Epithelial cell of proximal tubule (primary cell): ENCODE measurements at regions not wholly inside any gene's neighbourhood (a gene's known extent, or its start where the extent isn't known, plus 50 kb on each side); places are given as distances from the start of the nearest gene placed in this dataset.

Experiments used
- DNase-seq: peaks from one replicate; pipeline ENCODE4 v3.0.0-alpha.2; 2011; ENCODE audit warnings: low read depth
- H3K4me3 ChIP-seq: 2 replicates; pipeline ENCODE4 v1.5.1; 2011; ENCODE audit warnings: low read depth, mild to moderate bottlenecking, low read length
- CTCF ChIP-seq: conservative IDR thresholded peaks from 2 replicates; pipeline ENCODE4 v1.5.1; 2012; ENCODE audit warnings: low read depth, mild to moderate bottlenecking, low read length

- TF ChIP-seq CTCF: no peak
- DNase-seq: no peak
- H3K4me3 ChIP-seq: no peak overlapping the region
These were observed 80.3 kb upstream of the FAM9B start for GRCh38 chrX:9114245-9114644.

GRCh38 chrX:9117851-9118250 is 83.9 kb upstream of the FAM9B start:
- DNase-seq: no peak
- TF ChIP-seq CTCF: no peak
- H3K4me3 ChIP-seq: no peak overlapping the region

GRCh38 chrX:9122519-9123245 is 88.8 kb upstream of the FAM9B start:
- no peak for DNase-seq
- no peak overlapping the region for H3K4me3 ChIP-seq
- no peak for TF ChIP-seq CTCF

- no peak for TF ChIP-seq CTCF
- H3K4me3 ChIP-seq: no peak overlapping the region
- DNase-seq: no peak
These were observed 94.1 kb upstream of the FAM9B start for GRCh38 chrX:9127986-9128385.

- no peak for TF ChIP-seq CTCF
- no peak for DNase-seq
- no peak overlapping the region for H3K4me3 ChIP-seq
These were observed 96.1 kb upstream of the FAM9B start for GRCh38 chrX:9130031-9130430.

- no peak overlapping the region for H3K4me3 ChIP-seq
- TF ChIP-seq CTCF: no peak
- DNase-seq: no peak
These were observed 97.1 kb upstream of the FAM9B start for GRCh38 chrX:9131066-9131465.

- DNase-seq: no peak
- no peak overlapping the region for H3K4me3 ChIP-seq
- no peak for TF ChIP-seq CTCF
These were observed 98.2 kb upstream of the FAM9B start for GRCh38 chrX:9132036-9132638.
